NCI-H2171 (cell line): ENCODE measurements at regions not wholly inside any gene's neighbourhood (a gene's known extent, or its start where the extent isn't known, plus 50 kb on each side); places are given as distances from the start of the nearest gene placed in this dataset.
"Not testable (repeated sequence)": the region's sequence is repeated elsewhere in the genome, so short reads cannot be mapped to it uniquely, and the experiment has no call there.

Experiments
- DNase-seq: peaks from one replicate; lab custom pipeline; 2025; lab: John Stamatoyannopoulos, UW

DNA sequence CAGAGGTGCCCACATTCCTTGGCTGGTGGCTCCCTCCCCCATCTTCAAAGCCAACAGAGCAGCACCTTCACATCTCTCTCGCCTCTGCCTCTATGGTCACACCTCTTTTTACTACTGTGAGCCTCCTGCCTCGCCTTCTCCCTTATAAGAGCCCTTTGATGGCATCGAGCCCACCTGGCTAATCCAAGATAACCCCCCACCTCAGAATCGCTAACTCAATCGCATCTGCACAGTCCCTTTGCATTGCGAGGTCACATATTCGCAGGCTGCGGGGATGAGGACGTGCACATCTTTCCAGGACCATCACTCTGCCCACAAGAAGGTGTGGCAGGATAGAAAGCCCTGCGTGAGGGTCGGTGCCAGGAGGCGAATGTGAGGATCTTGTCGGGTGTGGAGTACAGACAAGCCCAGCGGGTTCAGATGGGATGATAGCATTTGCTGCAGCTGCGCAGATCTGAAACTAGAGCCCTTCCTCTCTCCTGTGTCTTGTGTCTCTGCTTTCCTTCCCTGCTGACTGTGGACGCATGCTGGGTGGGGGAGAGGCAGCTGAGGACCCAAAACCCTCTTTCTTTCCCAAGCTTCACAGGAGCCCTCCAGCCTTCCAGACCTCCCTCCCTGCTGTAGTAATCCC, 148.3 kb upstream of the HDAC4 start:
- no peak for DNase-seq

DNA sequence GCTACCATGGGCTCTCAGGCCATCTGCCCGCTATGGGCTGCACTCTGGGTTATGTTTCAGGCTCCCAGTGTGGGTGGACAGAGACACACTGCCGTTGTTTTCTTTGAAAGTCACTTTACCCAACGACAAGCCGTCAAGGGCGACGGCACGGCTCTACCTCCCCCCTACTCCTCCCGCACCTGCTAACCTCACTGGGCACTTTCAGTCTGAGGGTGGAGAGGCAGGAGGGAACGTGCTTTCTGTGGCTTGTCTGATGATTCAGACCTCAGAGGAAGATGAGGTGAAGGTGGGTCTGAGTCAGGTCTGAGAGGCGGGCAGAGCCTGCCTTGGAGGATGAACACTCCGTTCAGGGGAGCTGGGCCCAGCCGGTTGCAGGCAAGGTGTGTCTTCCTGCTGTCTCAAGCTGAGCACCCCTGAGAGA, 147.6 kb upstream of the HDAC4 start:
- DNase-seq: no peak

DNA sequence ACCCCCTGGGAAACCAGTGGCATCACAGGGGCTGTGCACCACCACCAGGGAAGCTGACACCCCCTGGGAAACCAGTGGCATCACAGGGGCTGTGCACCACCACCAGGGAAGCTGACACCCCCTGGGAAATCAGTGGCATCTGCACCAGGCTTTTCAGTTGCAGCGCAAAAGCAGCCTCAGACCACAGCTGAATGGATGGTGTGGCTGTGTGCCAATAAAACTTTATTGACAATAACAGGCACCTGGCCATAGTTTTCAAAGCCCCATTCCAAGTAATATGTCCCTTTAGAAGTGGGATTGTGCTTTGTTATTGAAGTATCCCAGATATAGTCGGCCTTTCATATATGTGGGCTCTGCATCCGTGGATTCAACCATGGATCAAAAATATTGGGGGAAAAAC, 146.3 kb upstream of the HDAC4 start:
- DNase-seq: not testable (repeated sequence)

DNA sequence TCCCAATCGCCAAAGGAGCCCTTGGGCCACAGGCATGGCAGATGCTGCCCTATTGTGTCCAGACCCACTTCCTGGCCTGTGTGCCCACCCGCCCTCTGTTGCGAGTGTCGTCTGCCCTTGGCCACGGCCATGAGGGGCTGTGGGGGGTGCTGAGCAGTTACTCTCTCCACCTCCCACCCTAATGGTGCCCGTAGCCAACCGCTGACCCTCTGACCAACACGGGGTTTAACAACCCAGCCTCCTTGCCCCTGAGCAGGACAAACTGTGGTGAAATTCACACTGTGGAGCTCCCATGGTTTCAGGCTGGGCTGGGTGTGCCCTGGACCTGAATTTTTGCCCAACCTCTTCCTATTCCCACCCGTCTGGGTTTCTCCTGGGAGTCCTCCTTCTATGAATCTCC, 145.7 kb upstream of the HDAC4 start:
- DNase-seq: no peak

DNA sequence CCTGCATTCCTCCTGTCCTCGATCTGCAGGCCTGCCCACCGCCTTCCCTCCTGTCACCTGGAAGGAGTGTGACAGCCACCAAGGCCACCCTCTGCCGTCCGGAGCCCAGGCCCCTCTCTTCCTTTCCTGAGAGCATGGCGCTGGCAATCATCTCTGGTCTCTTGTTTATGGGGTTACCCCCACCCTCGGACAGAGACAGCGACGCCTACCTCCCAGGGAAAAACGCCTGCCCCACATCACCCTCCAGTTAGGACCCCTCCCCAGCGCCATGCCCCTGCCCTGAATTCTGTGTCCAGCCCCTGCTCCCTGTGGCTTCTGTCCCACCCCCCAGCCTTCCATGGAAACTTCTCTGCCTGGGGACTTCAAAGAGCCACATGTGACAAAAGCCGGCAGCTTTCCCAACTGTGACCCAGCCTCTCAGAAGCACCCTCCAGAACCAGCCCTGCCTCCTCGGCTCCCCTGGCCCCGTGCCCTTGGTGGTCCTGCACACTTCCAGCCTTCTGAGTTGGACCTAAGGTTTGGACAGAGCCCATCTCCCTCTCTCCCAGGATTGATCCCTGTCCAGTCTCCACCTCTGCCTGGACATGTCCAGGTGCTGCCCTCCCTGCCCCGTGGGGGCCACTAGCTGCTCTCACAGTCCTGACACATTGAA, 145.0 kb upstream of the HDAC4 start:
- DNase-seq: no peak

DNA sequence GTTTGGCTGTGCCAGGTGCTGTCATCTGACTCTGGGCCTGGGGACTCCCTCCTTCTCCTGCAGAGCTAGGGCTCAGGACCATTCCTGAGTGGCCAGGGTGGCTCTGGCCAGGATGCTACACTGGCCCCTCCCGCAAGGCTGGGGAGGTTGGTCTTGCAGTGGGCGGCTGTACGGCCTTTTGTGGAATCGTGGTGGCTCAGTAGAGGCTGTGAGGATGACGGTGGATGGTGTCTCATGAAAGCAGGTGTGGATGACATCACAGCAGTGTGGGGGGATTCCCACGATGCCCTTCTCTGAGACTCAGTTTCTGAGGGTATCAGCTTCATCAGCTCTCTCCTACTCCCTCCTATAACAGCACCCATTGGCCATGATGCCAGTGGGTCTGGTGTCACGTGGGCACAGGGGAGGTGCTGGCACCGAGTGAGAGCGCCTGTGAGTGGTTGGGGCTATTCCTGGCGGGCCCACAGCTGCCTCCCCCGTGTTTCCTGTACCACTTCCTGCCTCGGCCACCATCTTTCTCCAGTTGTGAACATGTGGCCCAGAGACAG, 144.2 kb upstream of the HDAC4 start:
- no peak for DNase-seq

DNA sequence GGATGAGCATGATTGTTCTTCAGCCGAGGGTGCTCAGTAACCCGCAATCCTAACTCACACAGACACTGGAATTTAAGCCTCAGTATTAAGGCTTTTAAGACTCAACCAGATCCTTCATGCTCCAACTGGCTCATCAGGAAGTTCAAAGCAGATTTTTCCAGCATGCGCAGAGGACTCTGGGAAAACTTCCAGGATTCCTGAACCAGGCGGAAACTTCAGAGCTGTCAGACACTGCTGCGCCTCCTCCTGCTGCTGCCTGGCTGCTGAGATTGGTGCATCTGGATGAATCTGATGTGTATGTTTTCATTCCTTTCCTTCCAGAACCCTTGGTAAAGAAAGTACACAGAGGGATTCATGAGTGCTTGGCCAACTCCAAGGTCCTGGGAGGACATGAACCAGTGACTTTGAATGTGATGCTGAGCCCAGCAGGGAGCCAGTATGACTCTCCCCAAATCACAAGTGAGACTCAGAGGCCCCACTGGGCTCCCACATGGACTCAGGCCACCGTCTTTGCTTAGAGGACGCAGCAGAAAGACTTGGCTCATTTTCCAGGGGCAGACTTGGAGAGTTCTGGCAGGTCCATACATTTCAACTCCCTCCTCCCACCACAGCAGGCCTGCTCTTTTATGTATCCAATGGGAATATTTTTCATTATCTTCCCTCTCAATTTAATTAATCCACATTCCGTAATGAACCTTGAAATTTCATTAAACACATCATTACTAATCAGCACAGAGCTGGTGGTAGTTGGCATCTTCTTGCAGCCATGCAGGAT, 143.5 kb upstream of the HDAC4 start:
- DNase-seq: no peak

DNA sequence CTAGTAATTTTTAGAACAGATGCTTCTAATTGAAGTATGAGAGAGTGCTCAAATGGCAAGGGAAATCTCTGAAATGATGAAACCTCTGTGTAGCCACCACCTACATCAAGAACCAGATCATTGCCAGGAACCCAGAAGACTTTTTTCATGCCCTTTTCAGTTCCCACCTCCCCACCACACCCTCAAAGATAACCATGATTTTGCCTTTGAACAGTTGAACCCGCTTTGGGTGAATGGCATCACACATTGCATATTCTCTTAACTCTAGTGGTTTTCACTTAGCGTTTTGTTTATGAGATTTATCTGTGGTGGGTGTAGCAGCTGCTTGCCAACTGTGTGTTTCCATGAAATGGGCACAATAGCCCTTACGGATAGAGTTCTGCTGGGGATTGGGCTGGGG, 142.9 kb upstream of the HDAC4 start:
- no peak for DNase-seq

DNA sequence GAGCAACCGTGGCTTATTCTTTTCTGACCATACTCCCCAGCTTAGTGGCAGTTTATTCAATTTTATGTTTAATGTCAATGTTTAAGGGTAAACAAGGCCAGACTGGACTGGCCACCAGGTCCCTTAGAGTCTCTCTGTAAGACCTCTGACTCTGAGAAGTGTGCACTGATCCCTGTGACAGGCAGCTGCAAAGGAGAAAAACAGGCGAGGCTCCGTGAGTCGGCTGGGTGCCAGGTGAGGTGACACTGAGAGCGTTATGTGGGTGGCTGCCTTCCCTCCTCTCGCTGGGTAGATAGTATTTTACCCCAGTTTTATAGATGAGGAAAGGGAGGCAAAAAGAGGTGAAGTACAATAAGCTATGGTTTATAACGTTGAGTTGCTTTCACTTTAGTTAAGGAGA, 139.4 kb upstream of the HDAC4 start:
- DNase-seq: no peak

DNA sequence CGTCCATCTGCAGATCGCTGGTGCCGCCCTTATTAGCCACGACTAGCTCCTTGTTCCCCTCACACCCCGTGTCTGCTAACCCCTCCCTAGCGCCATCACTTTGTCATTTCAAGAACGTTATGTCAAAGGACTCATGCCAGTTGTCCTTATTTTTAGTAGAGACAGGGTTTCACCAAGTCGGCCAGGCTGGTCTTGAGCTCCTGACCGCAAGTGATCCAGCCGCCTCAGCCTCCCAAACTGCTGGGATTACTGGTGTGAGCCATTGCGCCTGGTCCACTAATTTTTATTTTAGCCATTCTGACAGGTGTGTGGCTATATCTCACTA, 138.9 kb upstream of the HDAC4 start:
- no peak for DNase-seq

DNA sequence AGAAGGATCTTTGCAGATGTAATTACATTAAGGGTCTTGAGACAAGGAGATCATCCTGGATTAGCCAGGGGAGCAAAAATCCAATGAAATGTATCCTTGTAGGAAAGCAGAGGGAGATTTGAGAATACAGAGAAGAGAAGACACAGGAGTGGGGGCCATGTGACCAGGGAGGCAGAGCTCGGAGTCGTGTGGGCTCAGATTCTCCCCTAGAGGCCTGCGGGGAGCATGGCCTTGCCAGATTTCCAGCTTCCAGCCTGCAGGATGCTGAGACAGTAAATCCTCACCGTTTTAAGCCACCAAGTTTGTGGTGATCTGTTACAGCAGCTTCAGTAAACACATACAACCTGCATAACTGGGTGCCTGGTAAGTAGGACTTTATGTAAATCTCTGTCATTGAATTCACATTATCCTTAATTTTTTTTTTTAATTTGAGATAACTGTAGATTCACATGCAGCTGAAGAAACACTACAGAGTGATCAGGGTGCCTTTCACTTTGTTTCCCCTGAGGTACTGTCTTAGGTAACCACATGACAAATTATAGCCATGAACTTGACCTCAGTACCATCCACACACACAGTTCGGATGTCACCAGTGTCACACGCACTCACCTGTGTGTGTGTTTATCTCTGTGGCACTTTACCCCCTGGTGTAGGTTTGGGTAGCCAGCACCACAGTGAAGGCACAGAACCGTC, 138.4 kb upstream of the HDAC4 start:
- DNase-seq: no peak

DNA sequence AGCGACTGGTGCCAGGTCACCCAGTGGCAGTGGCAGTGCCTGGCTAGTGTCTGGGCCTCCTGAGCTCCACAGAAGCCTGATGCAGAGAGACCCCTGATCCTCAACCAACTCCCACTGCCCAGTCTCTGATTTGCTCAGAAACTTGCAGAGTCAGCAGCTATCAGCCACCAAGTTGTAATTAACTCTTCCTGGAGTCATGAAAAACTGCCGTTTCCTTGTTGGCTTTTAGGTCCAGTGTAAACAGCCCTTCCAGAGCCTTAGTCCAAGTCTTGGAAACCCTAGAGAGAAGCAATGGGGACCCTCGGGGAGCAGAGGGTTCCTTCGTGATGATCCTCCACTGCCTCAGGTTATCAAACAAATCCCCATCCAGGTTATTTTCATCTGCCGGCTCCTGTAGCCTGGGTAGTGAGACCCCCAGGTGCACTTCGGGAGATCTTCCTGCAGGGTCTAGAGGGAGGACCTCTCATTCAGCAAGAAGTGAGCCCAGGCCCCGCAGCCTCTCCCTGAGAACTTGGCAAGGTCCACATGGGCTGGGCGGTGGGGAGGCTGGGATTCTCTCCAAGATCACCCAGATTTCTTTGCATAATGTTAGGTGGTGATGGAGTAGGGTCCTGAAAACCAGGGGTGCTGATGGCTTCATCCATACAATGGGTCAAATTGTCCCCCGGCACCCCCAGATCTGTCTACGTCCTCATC, 137.7 kb upstream of the HDAC4 start:
- DNase-seq: no peak

DNA sequence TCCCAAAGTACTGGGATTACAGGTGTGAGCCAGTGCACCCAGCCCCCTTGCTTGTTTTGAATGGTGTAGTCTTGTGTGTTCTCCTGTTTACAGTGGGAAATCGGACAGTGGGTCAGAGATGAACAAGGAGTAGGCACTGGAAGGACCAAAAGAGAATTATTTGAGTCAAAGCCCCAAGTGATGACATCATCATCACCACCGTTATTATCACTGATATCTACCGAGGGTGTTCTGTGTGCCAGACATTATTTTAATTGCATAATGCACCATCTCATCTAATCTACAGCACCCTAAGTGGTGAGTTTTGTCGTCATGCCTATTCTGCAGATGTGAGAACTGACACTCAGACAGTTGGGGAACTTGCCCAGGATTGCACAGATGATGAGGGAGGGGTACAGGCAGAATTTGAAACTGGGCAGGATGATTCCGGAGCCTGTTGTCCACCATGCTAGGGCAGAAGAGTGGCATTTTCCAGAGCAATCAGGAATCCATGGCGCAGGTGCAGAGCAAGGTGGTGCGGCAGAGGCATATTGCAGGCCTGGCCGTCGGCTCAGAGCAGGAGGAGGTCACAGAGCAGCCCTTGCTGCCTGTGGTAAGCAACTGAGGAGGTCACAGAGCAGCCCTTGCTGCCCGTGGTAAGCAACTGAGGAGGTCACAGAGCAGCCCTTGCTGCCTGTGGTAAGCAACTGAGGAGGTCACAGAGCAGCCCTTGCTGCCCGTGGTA, 137.0 kb upstream of the HDAC4 start:
- DNase-seq: no peak

DNA sequence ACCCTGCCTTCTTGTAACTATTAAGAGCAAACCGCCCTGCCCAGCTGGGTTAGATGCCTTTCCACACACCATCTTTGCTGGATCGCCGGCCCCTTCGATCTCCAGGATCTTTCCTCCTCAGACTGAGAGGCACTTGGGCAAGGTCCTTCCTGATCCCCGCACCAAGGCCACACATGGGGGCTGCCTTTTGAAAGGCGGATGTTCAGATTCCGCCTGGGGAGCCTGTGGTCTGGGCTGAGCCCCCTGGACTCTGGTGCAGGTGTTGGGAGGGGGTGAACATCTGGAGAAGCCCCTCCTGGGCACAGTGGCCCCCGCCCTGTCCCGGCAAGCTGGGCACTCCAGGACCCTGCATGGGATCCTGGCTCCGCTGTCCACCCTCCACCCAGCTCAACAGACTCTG, 135.4 kb upstream of the HDAC4 start:
- no peak for DNase-seq

DNA sequence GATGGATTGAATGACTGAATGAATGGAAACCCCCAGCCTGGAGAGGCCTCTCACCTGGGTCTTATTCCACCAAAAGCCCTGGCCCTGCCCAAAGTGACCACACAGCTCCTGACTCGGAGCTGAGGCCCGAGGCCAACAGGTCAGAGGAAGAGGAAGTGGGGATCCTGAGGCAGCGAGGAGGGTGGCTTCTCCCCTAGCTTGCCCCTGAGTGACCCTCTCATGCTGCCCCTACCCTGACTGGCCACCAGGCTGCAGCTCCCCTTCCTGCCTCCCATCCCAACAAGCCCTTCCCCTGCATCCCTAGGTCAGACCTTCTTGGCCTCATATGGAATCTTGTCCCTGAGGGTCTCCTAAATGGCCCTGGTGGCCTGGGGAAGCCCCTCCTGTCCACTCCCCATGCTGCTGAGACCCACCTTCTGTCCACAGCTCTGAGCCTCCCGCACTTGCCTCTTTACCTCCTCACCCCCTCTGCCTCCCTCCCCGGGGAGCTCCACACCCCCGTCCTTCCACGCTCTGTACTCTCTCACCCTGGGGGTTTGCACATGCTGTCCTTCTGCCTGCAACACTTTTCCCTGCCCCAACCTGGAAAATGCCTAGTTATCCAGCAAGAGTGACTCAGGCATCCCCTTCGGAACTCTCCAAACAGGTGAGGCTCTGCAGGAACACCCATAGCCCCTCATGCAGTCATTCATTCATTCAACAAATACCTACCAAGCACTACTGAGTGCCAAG, 134.8 kb upstream of the HDAC4 start:
- DNase-seq: no peak

DNA sequence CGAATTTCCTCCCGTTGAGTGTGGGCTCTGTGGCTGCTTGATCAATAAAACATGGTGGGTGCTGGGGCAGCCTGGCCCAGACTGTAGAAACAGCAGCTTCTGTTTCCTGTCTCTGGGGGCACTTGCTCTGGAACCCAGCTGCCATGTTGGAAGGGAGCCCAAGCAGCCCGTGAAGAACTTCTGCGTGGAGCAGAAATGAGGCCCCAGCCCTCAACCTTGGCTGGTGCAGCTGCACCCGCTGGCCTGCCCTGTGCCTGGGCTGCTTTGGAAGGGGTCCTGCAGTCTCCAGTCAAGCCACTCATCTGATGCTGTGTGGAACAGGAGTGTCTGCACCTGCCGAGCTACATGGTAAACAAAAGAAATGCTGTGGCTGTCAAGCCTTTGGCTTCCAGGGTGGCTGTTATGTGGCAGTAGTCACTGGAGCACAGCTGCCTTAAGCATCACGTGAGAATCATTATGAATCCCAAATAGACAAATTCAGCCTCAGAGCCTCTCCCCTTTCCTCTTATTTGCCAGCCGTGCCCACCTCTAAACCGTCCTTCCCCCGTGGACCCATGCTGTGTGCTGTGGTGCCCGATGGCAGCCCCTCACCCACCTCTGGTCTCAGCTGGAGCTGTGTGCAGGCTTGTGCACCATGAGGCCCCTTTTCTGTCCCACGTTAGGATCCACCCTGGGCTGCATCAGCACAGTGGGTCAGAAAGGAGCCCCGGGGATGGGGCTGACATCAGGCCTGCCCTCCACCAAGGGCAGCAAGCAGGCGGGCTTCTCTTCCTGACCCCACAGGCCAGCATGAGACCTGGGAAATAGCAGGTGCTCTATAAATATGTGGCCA, 134.0 kb upstream of the HDAC4 start:
- no peak for DNase-seq

DNA sequence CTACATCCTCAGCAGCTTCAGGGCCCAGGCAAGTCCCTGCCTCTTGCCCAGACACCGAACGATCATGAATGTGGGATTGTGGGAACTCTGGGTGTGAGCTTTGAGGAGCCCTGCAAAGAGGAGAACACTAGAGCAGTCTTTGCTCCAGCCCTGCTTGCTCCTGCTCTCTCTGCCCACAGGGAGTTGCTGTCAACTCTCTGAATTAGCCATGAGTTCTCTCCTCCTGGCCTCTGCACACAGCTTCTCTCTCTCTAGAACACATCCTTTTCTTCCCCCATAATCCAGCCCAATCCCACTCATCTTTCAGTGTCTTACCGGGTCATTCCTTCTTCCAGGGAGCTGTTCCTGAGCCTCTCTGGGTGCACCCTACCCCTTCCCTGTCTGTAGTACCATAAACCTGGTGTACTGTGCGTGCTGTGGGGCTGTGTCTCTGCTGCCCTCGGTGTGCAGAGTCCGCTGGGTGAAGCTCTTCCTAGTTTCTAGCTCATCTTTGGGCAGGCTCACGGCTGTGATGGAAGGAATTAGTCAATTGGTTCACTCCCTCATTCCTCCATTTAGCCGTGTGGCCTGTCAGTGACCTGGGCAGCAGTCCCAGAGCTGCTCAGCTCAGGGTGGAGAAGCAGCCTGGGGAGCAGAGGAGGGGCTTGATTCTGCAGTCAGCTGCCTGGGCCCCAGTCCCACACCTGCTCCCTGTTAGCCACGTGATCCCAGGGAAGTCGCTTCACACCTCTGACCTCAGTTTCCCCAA, 132.9 kb upstream of the HDAC4 start:
- DNase-seq: no peak

DNA sequence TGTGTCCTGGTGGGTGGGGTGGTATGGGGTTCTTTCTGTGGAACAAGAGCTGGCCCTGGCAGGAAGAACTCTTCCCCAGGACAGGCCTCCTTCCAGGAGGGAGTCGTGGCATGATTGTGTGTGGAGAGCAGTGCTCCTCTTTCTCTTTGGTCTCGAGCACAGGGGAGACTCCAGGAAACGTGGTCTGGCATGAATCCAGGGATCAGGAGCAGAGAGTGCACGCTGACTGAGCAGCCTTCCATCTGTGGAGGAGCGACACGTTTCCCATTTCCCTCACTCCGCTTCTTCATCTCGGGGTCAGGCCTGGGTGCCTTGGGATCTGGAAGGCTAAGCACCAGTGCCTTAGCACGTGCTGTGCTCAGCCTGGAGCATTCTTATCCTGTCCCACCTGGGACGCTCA, 132.0 kb upstream of the HDAC4 start:
- DNase-seq: no peak

DNA sequence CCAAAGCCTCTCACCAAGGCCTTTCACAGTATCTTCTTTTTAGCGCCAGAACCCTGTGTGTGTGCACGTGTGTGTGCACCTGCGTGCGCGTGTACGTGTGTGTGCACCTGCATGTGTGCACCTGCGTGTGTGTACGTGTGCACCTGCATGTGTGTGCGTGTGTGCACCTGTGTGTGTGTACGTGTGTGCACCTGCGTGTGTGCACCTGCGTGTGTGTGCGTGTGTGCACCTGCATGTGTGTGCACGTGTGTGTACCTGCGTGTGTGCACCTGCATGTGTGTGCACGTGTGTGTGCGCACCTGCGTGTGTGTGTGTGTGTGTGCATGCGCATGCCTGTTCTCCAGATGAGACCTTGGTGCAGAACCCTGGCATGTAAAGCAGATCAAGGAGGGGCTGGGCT, 131.4 kb upstream of the HDAC4 start:
- DNase-seq: no peak
